NCI-H1417 (cell line): ENCODE measurements at regions not wholly inside any gene's neighbourhood (a gene's known extent, or its start where the extent isn't known, plus 50 kb on each side); places are given as distances from the start of the nearest gene placed in this dataset.

ENCODE experiments used
- DNase-seq, 3 experiments: peaks; one replicate each; lab custom pipeline; 2025; lab: John Stamatoyannopoulos, UW

GRCh38 chr1:10848109-10848684, 51.8 kb upstream of the CASZ1 start:
- no peak for DNase-seq

- DNase-seq, result no peak
Observed at GRCh38 chr1:10850026-10850425, 53.6 kb upstream of the CASZ1 start.

- DNase-seq, result no peak
Observed at GRCh38 chr1:10851024-10852013, 54.9 kb upstream of the CASZ1 start.

DNA sequence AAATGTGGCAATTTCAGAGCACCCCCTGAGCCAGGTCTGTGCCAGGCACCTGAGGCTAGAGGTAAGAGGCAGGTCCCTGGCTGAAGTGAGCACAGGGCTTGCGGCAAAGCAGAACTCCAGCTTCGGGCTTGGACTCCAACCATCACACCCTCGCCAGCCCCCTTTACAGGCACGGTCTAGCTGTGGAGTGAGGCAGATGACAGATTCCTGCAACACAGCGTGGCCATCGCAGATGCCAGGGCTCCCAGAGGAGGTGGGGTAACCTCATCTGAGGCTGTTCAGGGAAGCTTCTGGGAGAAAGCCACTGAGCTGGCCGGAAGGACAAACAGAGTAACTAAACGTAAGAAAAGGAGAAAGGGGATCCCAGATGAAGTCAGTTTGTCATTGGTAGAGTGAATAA, 55.6 kb upstream of the CASZ1 start:
- DNase-seq, result no peak

- DNase-seq, result no peak
Observed at GRCh38 chr1:10852486-10852885, 56.0 kb upstream of the CASZ1 start.

- DNase-seq, result no peak
Observed at GRCh38 chr1:10852998-10853520, 56.6 kb upstream of the CASZ1 start.

GRCh38 chr1:10853701-10854100, 57.3 kb upstream of the CASZ1 start:
- DNase-seq, result no peak

DNA sequence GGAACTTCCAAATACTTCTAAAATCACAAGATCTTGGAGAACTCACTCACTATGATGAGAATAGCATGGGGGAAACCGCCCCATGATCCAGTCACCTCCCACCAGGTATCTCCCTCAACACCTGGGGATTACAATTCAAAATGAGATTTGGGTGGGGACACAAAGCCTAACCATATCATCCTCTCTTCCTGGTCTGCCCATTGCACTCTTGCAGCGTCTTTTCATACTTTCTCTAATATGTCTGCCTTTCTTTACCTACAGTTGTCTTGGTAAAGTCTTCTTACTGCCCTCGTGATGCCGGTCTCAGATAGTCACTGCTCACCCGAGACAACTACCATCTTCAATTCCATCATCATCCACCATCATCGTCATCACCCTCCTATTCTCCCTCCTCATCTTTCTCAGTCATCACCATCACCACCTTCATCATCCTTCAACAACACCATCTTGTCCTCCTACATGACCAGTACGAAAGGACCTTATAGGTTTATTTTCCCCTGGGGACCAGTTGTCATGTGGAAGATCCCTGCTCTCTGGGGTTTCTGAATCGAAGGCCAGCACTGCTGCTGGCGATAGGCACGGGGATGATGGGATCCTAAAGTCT, 58.5 kb upstream of the CASZ1 start:
- DNase-seq, result no peak

- no peak for DNase-seq
Observed at GRCh38 chr1:10856176-10856683, 59.8 kb upstream of the CASZ1 start.

- DNase-seq, result no peak
Observed at GRCh38 chr1:10856863-10857598, 60.6 kb upstream of the CASZ1 start.

- DNase-seq, result no peak
Observed at GRCh38 chr1:10857687-10858086, 61.2 kb upstream of the CASZ1 start.

- DNase-seq, result no peak
Observed at GRCh38 chr1:10860218-10860617, 63.8 kb upstream of the CASZ1 start.

- DNase-seq, result no peak
Observed at GRCh38 chr1:10860682-10861081, 64.2 kb upstream of the CASZ1 start.

DNA sequence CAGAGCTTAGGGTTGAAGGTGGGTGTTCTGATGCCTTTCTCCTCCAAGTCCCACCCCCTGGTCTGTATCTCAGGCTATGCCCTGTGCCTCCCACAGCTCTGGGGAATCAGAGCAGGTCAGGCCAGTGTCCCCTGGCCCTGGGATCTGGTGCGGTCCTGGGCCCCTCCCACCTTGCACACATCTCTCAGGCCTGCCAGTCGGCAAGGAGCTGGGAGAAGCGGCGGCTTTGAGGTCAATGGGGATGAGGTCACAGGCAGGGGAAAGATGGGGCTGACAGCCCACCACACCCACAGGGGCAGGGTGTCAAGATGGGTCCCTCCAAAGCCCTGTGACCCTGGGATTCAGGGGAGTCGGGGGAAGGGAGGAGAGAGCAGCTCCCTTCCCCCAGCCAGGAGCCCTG, 65.4 kb upstream of the CASZ1 start:
- no peak for DNase-seq

DNA sequence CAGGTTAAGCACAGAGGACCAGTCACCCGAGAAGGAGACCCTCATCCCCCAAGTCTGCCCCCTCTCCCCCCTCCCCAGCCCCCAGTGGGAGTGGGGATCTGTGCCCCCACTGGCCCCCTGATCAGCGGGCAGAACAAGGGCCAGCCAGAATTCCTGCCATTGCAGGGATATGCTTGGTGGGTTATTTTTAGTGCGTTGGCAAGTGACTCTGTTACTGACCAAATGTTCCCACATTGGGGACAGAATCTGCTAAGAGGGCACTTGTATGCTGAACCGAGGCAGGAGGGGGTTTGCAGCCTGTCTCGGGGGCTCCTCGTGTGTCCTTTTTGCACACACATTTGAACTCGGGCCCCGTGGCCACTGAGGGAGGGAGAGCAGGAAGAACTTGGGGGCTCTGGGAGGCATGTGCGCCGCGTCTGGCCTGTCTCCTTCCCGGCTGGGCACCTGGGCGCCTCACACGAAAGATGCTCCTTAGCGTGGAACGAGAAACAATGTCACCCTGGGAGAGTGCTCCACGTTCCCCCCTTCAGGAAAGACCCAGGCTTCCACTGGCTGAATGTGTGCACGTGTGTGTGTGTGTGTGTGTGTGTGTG, 66.4 kb upstream of the CASZ1 start:
- no peak for DNase-seq

GRCh38 chr1:10863886-10864285, 67.4 kb upstream of the CASZ1 start:
- DNase-seq, result no peak

DNA sequence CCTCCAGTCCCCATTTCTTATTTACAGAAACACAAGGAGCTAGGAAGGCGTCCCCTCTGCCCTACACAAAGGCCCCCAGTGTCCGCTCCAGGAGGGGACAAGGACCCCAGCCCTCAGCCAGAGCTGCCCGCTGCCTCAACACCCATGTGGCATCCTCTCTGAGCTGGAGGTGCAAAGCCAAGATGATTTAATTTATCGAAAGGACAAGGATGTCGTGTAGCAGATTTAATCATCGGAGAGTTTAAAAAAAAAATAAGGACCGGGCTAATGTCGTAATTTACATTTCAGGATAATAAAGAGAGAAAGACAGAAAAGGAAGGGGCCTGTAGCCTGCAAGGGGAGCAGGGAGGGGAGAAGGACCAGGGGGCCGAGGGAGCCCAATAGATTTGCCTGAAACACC, 68.3 kb upstream of the CASZ1 start:
- DNase-seq, result no peak

DNA sequence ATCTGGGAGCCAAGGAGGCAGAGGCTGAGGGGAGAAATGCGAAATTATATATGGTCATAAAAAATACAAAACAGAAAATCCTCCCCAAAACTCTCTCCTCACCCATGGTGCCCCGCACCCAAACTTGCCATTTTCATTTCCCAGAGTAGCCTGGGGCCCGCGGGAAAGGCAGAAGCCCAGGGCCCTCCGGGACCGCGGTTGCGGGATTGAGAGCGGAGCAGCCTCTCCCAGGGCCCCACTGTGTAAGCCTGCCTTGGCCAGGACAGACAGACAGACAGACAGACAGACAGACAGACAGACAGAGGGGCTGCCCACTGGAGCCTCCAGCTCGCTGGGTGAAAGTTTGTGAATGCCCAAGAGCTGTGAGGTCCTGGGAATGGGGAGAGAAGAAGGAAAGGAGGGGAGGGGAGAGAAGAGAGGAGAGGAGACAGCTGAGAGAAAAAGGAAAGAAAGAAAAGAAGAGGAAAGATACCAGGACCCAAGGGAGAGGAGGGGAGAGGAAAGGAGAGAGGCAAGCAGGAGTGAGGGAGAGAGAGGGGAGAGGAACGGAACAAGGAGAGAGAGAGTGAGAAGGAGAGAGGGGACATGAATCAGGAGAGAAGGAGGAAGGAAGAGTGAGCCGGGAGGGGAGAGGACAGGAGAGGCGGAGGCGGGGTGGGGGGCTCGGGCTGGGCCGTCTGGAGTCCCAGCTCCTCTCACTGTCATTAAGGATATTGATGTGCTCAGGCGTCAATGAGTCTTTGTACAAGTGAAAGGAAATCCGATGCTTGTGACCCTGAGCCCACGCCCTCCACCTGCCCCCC, 69.3 kb upstream of the CASZ1 start:
- DNase-seq, result peak in 2 of 3 experiments; percentile 44 to 52

GRCh38 chr1:10866321-10867093, 70.1 kb upstream of the CASZ1 start:
- DNase-seq, result peak; percentile 28 to 81 (median 80)
